ENCODE measurements at regions not wholly inside any gene's neighbourhood (a gene's known extent, or its start where the extent isn't known, plus 50 kb on each side); places are given as distances from the start of the nearest gene placed in this dataset.

DNA sequence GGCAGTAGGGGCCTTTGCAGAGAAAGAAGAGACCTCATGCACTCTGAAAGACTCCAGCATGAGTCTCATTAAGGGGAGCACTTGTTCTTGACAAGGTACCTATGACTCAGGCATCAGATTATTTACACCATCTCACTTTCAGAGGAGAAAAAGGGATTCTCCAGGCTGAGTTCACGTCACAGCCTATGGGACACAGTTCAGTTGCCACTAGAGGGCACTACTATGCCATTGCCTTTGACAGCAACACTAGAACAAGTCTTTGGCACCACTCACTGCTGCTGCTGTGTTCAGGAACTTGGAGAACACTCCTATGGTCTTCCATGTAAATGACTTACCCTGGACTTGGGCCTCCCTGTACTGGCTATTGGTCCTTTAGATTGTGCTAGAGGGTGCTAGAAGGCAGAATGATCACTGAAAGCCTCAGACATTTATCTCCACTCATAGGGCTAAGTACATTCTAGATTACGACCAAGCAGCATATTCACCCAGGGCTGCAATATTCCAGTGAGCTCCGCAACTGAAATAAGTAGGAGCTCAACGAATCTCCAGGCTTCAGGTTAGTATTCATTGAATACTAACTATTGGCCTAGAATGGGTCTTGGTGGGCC is 225.1 kb upstream of the CA10 start:
- FAIRE-seq (no peak), ATAC-seq (peak; percentile 72 to 97 (median 94))
- WGBS, 2 donors, result 44 to 56% methylated on average over 4 of the region's 4 CpGs

DNA sequence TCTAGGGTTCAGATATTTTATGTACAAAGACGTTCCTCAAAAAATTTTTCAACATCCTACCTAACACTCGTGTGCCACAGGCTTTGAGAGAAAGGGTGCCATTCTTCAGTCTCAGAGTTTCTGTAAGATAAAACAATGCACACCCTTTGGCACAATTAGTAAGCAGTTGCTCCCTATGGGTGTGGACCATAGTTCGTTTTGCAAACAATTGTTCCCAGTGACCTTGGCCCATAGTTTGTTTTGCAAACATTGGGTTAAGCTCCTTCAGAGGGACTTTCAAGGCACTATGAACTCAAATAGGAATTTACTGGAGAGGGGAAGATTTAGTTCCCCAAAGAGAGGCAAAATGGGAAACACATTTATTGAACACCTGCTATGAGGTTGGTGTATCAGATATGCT is 220.3 kb upstream of the CA10 start:
- DNase-seq (no peak), ATAC-seq (peak in 1 of 4 donors; percentile 11), FAIRE-seq (no peak)
- H3K4me1 ChIP-seq, result no peaks in the 10 kb centered on the region
- intact Hi-C loops (cut with DNase I), result no loop called here
- 54 to 63% methylated on average over 3 of the region's 3 CpGs for WGBS, 2 donors
- no peak overlapping the region for H3K27ac ChIP-seq
- no peaks in the 10 kb centered on the region for H3K27me3 ChIP-seq
- no peaks in the 10 kb centered on the region for H3K36me3 ChIP-seq
- no peak overlapping the region for H3K4me3 ChIP-seq
- H3K9me3 ChIP-seq, result no peaks in the 10 kb centered on the region
- TF ChIP-seq, protein P1, sequence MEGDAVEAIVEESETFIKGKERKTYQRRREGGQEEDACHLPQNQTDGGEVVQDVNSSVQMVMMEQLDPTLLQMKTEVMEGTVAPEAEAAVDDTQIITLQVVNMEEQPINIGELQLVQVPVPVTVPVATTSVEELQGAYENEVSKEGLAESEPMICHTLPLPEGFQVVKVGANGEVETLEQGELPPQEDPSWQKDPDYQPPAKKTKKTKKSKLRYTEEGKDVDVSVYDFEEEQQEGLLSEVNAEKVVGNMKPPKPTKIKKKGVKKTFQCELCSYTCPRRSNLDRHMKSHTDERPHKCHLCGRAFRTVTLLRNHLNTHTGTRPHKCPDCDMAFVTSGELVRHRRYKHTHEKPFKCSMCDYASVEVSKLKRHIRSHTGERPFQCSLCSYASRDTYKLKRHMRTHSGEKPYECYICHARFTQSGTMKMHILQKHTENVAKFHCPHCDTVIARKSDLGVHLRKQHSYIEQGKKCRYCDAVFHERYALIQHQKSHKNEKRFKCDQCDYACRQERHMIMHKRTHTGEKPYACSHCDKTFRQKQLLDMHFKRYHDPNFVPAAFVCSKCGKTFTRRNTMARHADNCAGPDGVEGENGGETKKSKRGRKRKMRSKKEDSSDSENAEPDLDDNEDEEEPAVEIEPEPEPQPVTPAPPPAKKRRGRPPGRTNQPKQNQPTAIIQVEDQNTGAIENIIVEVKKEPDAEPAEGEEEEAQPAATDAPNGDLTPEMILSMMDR (IDR thresholded peaks at IDR 0.05), result no peak

More for the DNA sequence above, 225.1 kb upstream of the CA10 start:
- DNase-seq, result peak in 4 of 6 donors; percentile 32 to 72 (median 50)
- Histone ChIP-seq H3K9me3 (no peaks in the 10 kb centered on the region), H3K27me3 (no peaks in the 10 kb centered on the region), H3K4me3 (no peak overlapping the region), H3K36me3 (no peaks in the 10 kb centered on the region), H3K27ac (no peak overlapping the region), H3K4me1 (no peaks in the 10 kb centered on the region)
- intact Hi-C loops (cut with DNase I), result no loop called here
- TF ChIP-seq, protein P1 (IDR thresholded peaks at IDR 0.05), result peak; percentile 33 to 72 (median 66)

DNA sequence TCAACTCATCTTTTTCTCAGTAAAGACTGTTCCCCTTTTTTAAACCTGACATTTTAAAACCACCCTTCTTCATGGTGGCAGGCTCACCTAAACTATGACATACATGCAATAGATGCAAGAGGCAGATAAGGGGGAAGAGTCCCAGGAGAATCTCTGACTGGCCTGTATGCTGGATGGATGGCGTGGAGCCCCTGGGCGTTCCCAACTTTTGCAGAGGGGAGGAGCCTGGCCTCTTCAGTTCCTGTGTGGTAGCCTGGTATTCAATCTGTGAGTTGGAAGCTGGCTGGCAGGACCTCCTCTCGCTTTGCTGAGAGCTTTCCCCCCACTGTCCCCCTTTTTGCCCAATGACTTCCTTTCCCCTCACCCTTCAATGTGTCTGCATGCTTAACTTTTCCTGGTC is 217.6 kb upstream of the CA10 start:
- DNase-seq (no peak), ATAC-seq (no peak), FAIRE-seq (no peak)
- no peak overlapping the region for H3K4me3 ChIP-seq
- TF ChIP-seq, protein P1 (IDR thresholded peaks at IDR 0.05), result no peak
- H3K36me3 ChIP-seq, result no peaks in the 10 kb centered on the region
- intact Hi-C loops (cut with DNase I), result no loop called here
- WGBS, 2 donors, result 80 to 88% methylated on average over 3 of the region's 3 CpGs
- no peaks in the 10 kb centered on the region for H3K4me1 ChIP-seq
- no peaks in the 10 kb centered on the region for H3K27me3 ChIP-seq
- no peaks in the 10 kb centered on the region for H3K9me3 ChIP-seq
- no peak overlapping the region for H3K27ac ChIP-seq

DNA sequence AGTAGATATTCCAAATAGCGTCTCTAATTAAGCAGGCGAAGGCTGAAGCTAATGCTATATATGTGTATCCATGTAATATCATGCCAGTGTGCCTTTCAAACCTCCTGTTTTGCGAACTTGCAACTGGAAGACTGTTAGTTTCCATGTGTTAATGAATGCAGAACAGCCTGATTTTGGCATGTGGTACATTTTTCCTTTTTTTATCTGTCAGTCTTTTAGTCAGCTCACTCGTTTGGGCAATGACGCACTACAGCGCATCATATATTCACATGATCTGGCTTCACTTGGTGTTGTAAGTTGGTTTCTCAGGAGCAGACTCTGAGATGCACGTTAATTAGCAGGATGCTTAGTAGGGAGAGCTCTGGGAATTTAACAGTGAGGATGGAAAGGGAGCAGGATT is 210.4 kb upstream of the CA10 start:
- no peaks in the 10 kb centered on the region for H3K4me1 ChIP-seq
- no peak overlapping the region for H3K27ac ChIP-seq
- no peaks in the 10 kb centered on the region for H3K9me3 ChIP-seq
- intact Hi-C loops (cut with DNase I), result no loop called here
- no peak overlapping the region for H3K4me3 ChIP-seq
- 67 to 74% methylated on average over 7 of the region's 7 CpGs for WGBS, 2 donors
- FAIRE-seq (no peak), ATAC-seq (no peak), DNase-seq (no peak)
- no peaks in the 10 kb centered on the region for H3K27me3 ChIP-seq
- no peaks in the 10 kb centered on the region for H3K36me3 ChIP-seq
- TF ChIP-seq, protein P1 (IDR thresholded peaks at IDR 0.05), result no peak

DNA sequence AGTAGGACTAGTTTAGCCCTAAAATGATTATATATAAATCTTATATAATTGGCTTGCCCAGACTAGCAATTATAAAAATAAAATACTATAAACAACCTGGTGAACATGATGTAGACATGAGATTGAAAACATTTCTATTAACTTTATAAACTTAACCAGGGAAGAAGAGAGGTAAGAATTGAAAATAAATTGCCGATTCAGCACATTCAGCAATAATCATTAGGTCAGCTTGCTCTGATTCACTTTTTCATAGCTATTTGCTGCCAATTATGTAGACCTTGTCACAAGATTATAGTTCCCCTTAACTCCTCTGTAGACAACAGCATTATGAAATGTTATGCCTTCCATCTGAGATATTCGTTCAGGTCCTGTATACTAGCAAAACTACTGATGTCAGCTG is 199.3 kb upstream of the CA10 start:
- intact Hi-C loops (cut with DNase I), result no loop called here
- WGBS, 2 donors, result 61 to 79% methylated on average over 2 of the region's 2 CpGs
- no peak for FAIRE-seq

More for the DNA sequence above, 199.3 kb upstream of the CA10 start:
- ATAC-seq (no peak), DNase-seq (no peak)
- Histone ChIP-seq H3K9me3 (peaks cover 0 to 3% (median 0%) of the 10 kb centered on the region in 4 donors), H3K4me1 (no peaks in the 10 kb centered on the region), H3K36me3 (no peaks in the 10 kb centered on the region), H3K4me3 (no peak overlapping the region), H3K27ac (no peak overlapping the region), H3K27me3 (peaks cover 0 to 6% (median 0%) of the 10 kb centered on the region in 4 donors)
- TF ChIP-seq, protein P1 (IDR thresholded peaks at IDR 0.05), result no peak
